ENCODE measurements at regions not wholly inside any gene's neighbourhood (a gene's known extent, or its start where the extent isn't known, plus 50 kb on each side); places are given as distances from the start of the nearest gene placed in this dataset.

DNA sequence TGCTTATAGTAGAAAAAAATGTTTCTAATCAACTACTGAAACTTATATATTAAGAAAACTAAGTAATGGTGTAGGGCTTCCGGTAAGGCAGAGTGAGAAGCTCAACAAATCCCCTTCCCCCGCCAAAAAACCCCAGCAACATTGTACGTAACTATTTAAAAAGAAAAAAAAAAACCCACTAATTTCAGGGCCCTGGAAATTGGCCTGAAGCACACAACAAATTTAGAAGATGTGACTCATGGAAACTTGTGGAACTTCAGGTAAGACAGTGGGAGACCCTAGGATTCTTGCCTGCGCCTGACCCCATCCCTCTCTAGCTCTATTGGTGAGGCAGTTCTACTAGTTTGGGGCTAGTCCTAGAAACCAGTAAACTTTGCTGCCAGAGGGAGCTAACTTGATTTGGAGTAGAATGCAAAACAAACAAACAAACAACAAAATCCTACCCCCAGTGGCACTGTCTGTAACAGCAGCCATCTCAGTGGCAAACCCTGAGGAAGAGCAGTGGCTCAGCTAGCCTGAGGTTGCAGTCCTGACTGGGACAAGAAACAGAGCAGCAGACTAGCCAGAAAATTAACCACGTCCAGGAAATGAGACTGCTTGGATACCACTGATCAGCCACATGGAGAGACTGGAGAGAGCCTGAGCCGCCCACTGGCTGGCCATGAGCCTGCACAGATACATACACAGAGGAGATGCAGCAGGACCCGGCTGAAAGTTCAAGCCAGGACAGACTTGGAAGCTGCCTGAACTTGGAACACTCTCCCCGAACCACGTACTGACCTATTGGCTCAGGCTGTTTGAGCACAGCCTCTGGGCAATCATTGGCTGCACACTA is 135.1 kb downstream of the TBXT start:
- DNase-seq (ENCODE audit: low spot score), result no peak
- H3K27ac Mint-ChIP-seq (ENCODE audit: unreplicated experiment), result peak overlapping the region; percentile 53

DNA sequence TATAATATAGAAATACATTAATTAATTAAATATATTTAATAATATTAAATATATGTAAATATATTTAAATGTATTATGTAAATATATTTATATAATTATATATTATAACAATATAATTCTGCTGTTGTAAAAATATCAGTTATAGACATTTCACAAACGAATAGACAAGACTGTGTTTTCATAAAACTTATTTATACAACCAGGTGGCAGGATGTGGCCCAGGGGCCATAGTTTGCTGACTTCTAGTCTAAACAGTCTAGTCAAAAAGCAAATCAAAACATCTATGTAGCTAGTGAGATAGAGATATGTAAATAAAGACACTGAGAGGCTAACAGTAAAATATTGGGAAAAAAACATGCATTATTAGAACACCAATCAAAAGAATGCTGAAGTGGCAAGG is 136.4 kb downstream of the TBXT start:
- TF ChIP-seq, protein P1, sequence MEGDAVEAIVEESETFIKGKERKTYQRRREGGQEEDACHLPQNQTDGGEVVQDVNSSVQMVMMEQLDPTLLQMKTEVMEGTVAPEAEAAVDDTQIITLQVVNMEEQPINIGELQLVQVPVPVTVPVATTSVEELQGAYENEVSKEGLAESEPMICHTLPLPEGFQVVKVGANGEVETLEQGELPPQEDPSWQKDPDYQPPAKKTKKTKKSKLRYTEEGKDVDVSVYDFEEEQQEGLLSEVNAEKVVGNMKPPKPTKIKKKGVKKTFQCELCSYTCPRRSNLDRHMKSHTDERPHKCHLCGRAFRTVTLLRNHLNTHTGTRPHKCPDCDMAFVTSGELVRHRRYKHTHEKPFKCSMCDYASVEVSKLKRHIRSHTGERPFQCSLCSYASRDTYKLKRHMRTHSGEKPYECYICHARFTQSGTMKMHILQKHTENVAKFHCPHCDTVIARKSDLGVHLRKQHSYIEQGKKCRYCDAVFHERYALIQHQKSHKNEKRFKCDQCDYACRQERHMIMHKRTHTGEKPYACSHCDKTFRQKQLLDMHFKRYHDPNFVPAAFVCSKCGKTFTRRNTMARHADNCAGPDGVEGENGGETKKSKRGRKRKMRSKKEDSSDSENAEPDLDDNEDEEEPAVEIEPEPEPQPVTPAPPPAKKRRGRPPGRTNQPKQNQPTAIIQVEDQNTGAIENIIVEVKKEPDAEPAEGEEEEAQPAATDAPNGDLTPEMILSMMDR (IDR thresholded peaks at IDR 0.05; ENCODE audit: unreplicated experiment), result no peak
- Mint-ChIP-seq H3K27ac (ENCODE audit: unreplicated experiment) (no peak overlapping the region), H3K9me3 (ENCODE audit: unreplicated experiment) (no peaks in the 10 kb centered on the region), H3K36me3 (ENCODE audit: low read depth, unreplicated experiment) (no peaks in the 10 kb centered on the region), H3K4me3 (ENCODE audit: unreplicated experiment) (no peak overlapping the region), H3K27me3 (ENCODE audit: unreplicated experiment) (no peaks in the 10 kb centered on the region), H3K4me1 (ENCODE audit: unreplicated experiment) (peaks cover 6% of the 10 kb centered on the region)
- no peak for DNase-seq (ENCODE audit: low spot score)

More for the DNA sequence above, 135.1 kb downstream of the TBXT start:
- no peak overlapping the region for H3K4me3 Mint-ChIP-seq (ENCODE audit: unreplicated experiment)
- H3K4me1 Mint-ChIP-seq (ENCODE audit: unreplicated experiment), result peaks cover 6% of the 10 kb centered on the region
- H3K36me3 Mint-ChIP-seq (ENCODE audit: low read depth, unreplicated experiment), result no peaks in the 10 kb centered on the region
- TF ChIP-seq, protein P1 (IDR thresholded peaks at IDR 0.05; ENCODE audit: unreplicated experiment), result peak; percentile 60
- H3K27me3 Mint-ChIP-seq (ENCODE audit: unreplicated experiment), result no peaks in the 10 kb centered on the region
- H3K9me3 Mint-ChIP-seq (ENCODE audit: unreplicated experiment), result no peaks in the 10 kb centered on the region

DNA sequence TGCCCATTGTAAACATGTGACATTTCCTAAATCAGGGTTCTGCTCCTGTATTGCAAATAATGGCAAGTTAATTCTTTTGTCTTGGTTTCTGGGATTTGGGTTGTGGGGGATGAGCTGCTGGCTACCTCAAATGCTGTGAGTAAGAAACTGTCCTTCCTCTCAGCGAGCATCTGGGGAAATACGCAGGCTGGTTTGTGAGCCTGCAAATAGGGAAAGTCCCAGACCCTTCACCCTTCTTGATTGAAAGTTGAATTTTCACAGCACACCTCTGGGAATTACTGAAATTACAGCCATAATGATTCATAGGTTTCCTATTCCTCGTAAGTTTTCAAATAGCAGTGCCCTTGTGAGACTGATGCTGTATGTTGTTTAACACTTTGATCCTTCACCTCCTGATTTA is 138.1 kb downstream of the TBXT start:
- H3K27me3 Mint-ChIP-seq (ENCODE audit: unreplicated experiment), result no peaks in the 10 kb centered on the region
- no peak for DNase-seq (ENCODE audit: low spot score)
- H3K36me3 Mint-ChIP-seq (ENCODE audit: low read depth, unreplicated experiment), result peaks cover 3% of the 10 kb centered on the region
- H3K4me1 Mint-ChIP-seq (ENCODE audit: unreplicated experiment), result peaks cover 6% of the 10 kb centered on the region
- H3K27ac Mint-ChIP-seq (ENCODE audit: unreplicated experiment), result no peak overlapping the region
- TF ChIP-seq, protein P1 (IDR thresholded peaks at IDR 0.05; ENCODE audit: unreplicated experiment), result no peak
- no peaks in the 10 kb centered on the region for H3K9me3 Mint-ChIP-seq (ENCODE audit: unreplicated experiment)
- H3K4me3 Mint-ChIP-seq (ENCODE audit: unreplicated experiment), result no peak overlapping the region

DNA sequence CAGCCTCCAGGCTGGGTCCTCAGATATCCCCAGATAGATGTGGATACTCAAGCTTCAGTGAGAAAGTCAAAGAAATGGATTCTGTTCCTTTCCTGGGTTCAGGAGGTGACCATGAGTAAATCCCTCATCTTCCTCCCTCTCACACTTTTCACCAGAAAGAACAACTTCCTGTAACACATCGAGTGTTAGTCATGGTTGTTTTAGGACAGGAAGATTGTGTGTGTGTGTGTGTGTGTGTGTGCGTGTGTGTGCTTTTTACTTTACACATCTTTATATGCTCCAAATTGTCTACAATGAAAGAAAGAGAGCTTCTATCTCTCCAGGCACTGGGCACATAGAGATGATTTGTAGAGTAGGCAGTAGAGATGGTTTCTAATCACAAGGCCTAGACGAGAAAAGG is 139.9 kb downstream of the TBXT start:
- peaks cover 8% of the 10 kb centered on the region for H3K36me3 Mint-ChIP-seq (ENCODE audit: low read depth, unreplicated experiment)
- H3K27ac Mint-ChIP-seq (ENCODE audit: unreplicated experiment), result no peak overlapping the region
- H3K9me3 Mint-ChIP-seq (ENCODE audit: unreplicated experiment), result no peaks in the 10 kb centered on the region
- peaks cover 6% of the 10 kb centered on the region for H3K4me1 Mint-ChIP-seq (ENCODE audit: unreplicated experiment)
- H3K27me3 Mint-ChIP-seq (ENCODE audit: unreplicated experiment), result no peaks in the 10 kb centered on the region
- H3K4me3 Mint-ChIP-seq (ENCODE audit: unreplicated experiment), result no peak overlapping the region
- no peak for DNase-seq (ENCODE audit: low spot score)
- TF ChIP-seq, protein P1 (IDR thresholded peaks at IDR 0.05; ENCODE audit: unreplicated experiment), result no peak

DNA sequence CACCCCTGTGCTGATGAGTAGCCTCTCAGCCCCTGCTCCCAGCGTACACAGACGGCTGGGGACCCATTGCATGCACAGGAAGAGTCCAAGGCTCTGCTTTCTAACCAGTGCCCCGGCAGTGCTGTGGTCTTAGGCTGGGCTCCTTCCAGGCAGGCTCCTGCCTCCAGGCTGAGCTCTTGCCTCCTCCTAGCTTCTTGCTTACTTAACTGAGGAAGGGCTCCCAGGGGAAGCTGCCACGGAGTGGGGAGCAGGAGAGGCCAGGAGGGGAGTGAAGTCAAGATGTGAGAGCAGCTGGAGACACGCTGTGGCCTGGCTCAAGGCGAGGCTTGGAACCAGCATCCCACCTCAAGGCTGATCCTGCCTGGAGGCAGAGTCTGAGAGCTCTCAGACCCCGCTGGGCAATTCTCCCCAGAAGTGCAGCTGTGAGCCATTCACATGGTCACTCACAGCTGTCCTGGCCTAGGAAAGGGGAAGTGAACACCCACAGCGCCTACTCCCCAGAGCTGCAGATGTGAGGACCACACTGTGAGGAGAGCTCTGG is 141.0 kb downstream of the TBXT start:
- Mint-ChIP-seq H3K9me3 (ENCODE audit: unreplicated experiment) (no peaks in the 10 kb centered on the region), H3K4me1 (ENCODE audit: unreplicated experiment) (peaks cover 6% of the 10 kb centered on the region), H3K4me3 (ENCODE audit: unreplicated experiment) (no peak overlapping the region), H3K27me3 (ENCODE audit: unreplicated experiment) (no peaks in the 10 kb centered on the region), H3K36me3 (ENCODE audit: low read depth, unreplicated experiment) (peaks cover 8% of the 10 kb centered on the region), H3K27ac (ENCODE audit: unreplicated experiment) (no peak overlapping the region)
- no peak for DNase-seq (ENCODE audit: low spot score)
- TF ChIP-seq, protein P1 (IDR thresholded peaks at IDR 0.05; ENCODE audit: unreplicated experiment), result no peak

All from endothelial cell (in vitro differentiated cells).